PC-9 (cell line): ENCODE measurements at regions not wholly inside any gene's neighbourhood (a gene's known extent, or its start where the extent isn't known, plus 50 kb on each side); places are given as distances from the start of the nearest gene placed in this dataset.

ENCODE experiments used
- EZH2 ChIP-seq: fragments of 200-600 bp; sonication (generic); IDR thresholded peaks from 2 replicates; pipeline ENCODE4 v1.8.0; 2017; ENCODE audit warnings: antibody characterized with exemption, low read depth
- TF ChIP-seq, protein P1 (sequence below): fragments of 200-600 bp; sonication (generic); conservative IDR thresholded peaks from 2 replicates; pipeline ENCODE4 v1.6.1; 2017; ENCODE audit warnings: mixed run types, antibody characterized with exemption, mild to moderate bottlenecking, moderate library complexity

DNA sequence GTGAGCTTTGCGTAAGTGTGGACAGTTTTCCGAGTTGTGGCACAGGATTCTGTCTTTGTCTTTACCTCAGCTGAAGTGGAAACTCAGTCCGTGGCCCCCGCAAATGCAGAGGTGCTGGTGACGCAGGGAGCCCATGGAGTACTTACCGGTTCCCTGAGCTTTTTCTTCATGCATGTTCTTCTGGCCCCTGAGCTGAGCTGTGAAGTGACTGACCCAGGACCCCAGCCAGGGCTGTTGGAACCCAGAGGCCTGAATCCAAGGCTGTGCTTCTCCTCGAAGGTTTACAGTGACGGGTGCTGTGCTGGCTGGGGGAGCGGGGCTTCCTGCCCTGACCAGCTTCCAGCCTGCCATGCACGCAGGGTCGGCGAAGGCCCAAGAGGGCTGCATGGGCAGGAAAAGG lies 223.5 kb downstream of the GLRX3 start:
- TF ChIP-seq, protein P1, sequence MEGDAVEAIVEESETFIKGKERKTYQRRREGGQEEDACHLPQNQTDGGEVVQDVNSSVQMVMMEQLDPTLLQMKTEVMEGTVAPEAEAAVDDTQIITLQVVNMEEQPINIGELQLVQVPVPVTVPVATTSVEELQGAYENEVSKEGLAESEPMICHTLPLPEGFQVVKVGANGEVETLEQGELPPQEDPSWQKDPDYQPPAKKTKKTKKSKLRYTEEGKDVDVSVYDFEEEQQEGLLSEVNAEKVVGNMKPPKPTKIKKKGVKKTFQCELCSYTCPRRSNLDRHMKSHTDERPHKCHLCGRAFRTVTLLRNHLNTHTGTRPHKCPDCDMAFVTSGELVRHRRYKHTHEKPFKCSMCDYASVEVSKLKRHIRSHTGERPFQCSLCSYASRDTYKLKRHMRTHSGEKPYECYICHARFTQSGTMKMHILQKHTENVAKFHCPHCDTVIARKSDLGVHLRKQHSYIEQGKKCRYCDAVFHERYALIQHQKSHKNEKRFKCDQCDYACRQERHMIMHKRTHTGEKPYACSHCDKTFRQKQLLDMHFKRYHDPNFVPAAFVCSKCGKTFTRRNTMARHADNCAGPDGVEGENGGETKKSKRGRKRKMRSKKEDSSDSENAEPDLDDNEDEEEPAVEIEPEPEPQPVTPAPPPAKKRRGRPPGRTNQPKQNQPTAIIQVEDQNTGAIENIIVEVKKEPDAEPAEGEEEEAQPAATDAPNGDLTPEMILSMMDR, result no peak
- no peak for TF ChIP-seq EZH2
